Stimulated activated naive CD8-positive, alpha-beta T cell treated with anti-CD3 and anti-CD28 coated beads, Interleukin-15, amount 100 ng/mL, for 72 hours (primary cell): ENCODE measurements at regions not wholly inside any gene's neighbourhood (a gene's known extent, or its start where the extent isn't known, plus 50 kb on each side); places are given as distances from the start of the nearest gene placed in this dataset.

Experiments used
- ATAC-seq: fragments of 150-1000 bp; cut with Tn5 transposase; 2 replicates; pipeline ENCODE4 v1.10.0; 2021; ENCODE audit warnings: mild to moderate bottlenecking, moderate library complexity
- DNase-seq, 2 donors: peaks; one replicate each; pipeline ENCODE4 v3.0.0; 2021 to 2022
- H3K27ac Mint-ChIP-seq, 2 donors: one replicate each; pipeline ENCODE4 v1.8.0; 2022; ENCODE audit warnings: mild to moderate bottlenecking in 2 of 2, mixed read lengths in 2 of 2, moderate library complexity in 2 of 2
- H3K27me3 Mint-ChIP-seq: one replicate; pipeline ENCODE4 v1.8.0; 2022; ENCODE audit warnings: mixed read lengths
- H3K4me1 Mint-ChIP-seq: one replicate; pipeline ENCODE4 v1.8.0; 2022; ENCODE audit warnings: mild to moderate bottlenecking, mixed read lengths
- H3K4me3 Mint-ChIP-seq, 2 donors: one replicate each; pipeline ENCODE4 v1.8.0; 2022; ENCODE audit warnings: mild to moderate bottlenecking in 2 of 2, mixed read lengths in 2 of 2, moderate library complexity in 1 of 2
- H3K9me3 Mint-ChIP-seq, 2 donors: one replicate each; pipeline ENCODE4 v1.8.0; 2022; ENCODE audit warnings: mixed read lengths in 2 of 2

GRCh38 chr4:129394635-129395034 is 298.7 kb downstream of the C4orf33 start:
- DNase-seq: no peak
- H3K4me3 Mint-ChIP-seq: no peak overlapping the region
- no peaks in the 10 kb centered on the region for H3K4me1 Mint-ChIP-seq
- ATAC-seq: no peak
- no peaks in the 10 kb centered on the region for H3K27me3 Mint-ChIP-seq
- peaks cover 5 to 9% of the 10 kb centered on the region in 2 donors for H3K9me3 Mint-ChIP-seq
- no peak overlapping the region for H3K27ac Mint-ChIP-seq

GRCh38 chr4:129403848-129404247 is 307.9 kb downstream of the C4orf33 start:
- ATAC-seq (no peak), DNase-seq (no peak)
- Mint-ChIP-seq H3K9me3 (peaks cover 5 to 20% of the 10 kb centered on the region in 2 donors), H3K27me3 (no peaks in the 10 kb centered on the region), H3K4me1 (no peaks in the 10 kb centered on the region), H3K27ac (no peak overlapping the region), H3K4me3 (no peak overlapping the region)

GRCh38 chr4:129410115-129410514 is 314.2 kb downstream of the C4orf33 start:
- Mint-ChIP-seq H3K4me3 (no peak overlapping the region), H3K27ac (no peak overlapping the region), H3K4me1 (no peaks in the 10 kb centered on the region), H3K9me3 (no peaks in the 10 kb centered on the region), H3K27me3 (no peaks in the 10 kb centered on the region)
- no peak for ATAC-seq
- DNase-seq: no peak

GRCh38 chr4:129415004-129415403 is 319.1 kb downstream of the C4orf33 start:
- Mint-ChIP-seq H3K4me3 (no peak overlapping the region), H3K9me3 (no peaks in the 10 kb centered on the region), H3K27ac (no peak overlapping the region), H3K4me1 (no peaks in the 10 kb centered on the region), H3K27me3 (no peaks in the 10 kb centered on the region)
- ATAC-seq (no peak), DNase-seq (no peak)

GRCh38 chr4:129420637-129421036 is 324.7 kb downstream of the C4orf33 start:
- no peaks in the 10 kb centered on the region for H3K4me1 Mint-ChIP-seq
- no peak for ATAC-seq
- H3K27ac Mint-ChIP-seq: no peak overlapping the region

GRCh38 chr4:129422277-129422676 is 326.3 kb downstream of the C4orf33 start:
- no peak for ATAC-seq
- no peaks in the 10 kb centered on the region for H3K9me3 Mint-ChIP-seq
- H3K4me3 Mint-ChIP-seq: no peak overlapping the region
- DNase-seq: no peak
- H3K4me1 Mint-ChIP-seq: no peaks in the 10 kb centered on the region
- H3K27ac Mint-ChIP-seq: no peak overlapping the region
- H3K27me3 Mint-ChIP-seq: no peaks in the 10 kb centered on the region

More at GRCh38 chr4:129420637-129421036, 324.7 kb downstream of the C4orf33 start:
- DNase-seq: no peak
- H3K27me3 Mint-ChIP-seq: no peaks in the 10 kb centered on the region
- no peak overlapping the region for H3K4me3 Mint-ChIP-seq
- H3K9me3 Mint-ChIP-seq: no peaks in the 10 kb centered on the region

GRCh38 chr4:129428454-129428853 is 332.5 kb downstream of the C4orf33 start:
- Mint-ChIP-seq H3K4me3 (no peak overlapping the region), H3K9me3 (no peaks in the 10 kb centered on the region), H3K4me1 (no peaks in the 10 kb centered on the region), H3K27ac (no peak overlapping the region), H3K27me3 (no peaks in the 10 kb centered on the region)
- DNase-seq (no peak), ATAC-seq (no peak)

- H3K27me3 Mint-ChIP-seq: no peaks in the 10 kb centered on the region
- no peak for DNase-seq
- H3K4me1 Mint-ChIP-seq: no peaks in the 10 kb centered on the region
- no peak overlapping the region for H3K27ac Mint-ChIP-seq
- H3K4me3 Mint-ChIP-seq: no peak overlapping the region
- no peak for ATAC-seq
- no peaks in the 10 kb centered on the region for H3K9me3 Mint-ChIP-seq
Measured at GRCh38 chr4:129429581-129430320, 333.8 kb downstream of the C4orf33 start.

- DNase-seq: no peak
- no peak for ATAC-seq
- no peaks in the 10 kb centered on the region for H3K9me3 Mint-ChIP-seq
- no peaks in the 10 kb centered on the region for H3K4me1 Mint-ChIP-seq
- H3K4me3 Mint-ChIP-seq: no peak overlapping the region
- H3K27ac Mint-ChIP-seq: no peak overlapping the region
- H3K27me3 Mint-ChIP-seq: no peaks in the 10 kb centered on the region
Measured at GRCh38 chr4:129437347-129437746, 341.4 kb downstream of the C4orf33 start.

- Mint-ChIP-seq H3K4me1 (no peaks in the 10 kb centered on the region), H3K9me3 (no peaks in the 10 kb centered on the region), H3K27me3 (no peaks in the 10 kb centered on the region), H3K27ac (no peak overlapping the region), H3K4me3 (no peak overlapping the region)
- no peak for ATAC-seq
- no peak for DNase-seq
Measured at GRCh38 chr4:129438456-129438981, 342.6 kb downstream of the C4orf33 start.

- ATAC-seq: no peak
- H3K4me1 Mint-ChIP-seq: no peaks in the 10 kb centered on the region
- no peak overlapping the region for H3K4me3 Mint-ChIP-seq
- H3K27ac Mint-ChIP-seq: no peak overlapping the region
- peaks cover 19% of the 10 kb centered on the region for H3K27me3 Mint-ChIP-seq
- DNase-seq: no peak
- peaks cover 10 to 22% of the 10 kb centered on the region in 2 donors for H3K9me3 Mint-ChIP-seq
Measured at GRCh38 chr4:129446074-129446473, 350.1 kb downstream of the C4orf33 start.

GRCh38 chr4:129453524-129454200 is 357.7 kb downstream of the C4orf33 start:
- ATAC-seq: no peak
- peaks cover 6% of the 10 kb centered on the region for H3K27me3 Mint-ChIP-seq

GRCh38 chr4:129455482-129455881 is 359.5 kb downstream of the C4orf33 start:
- Mint-ChIP-seq H3K9me3 (peaks cover 4% of the 10 kb centered on the region in 2 donors), H3K27me3 (no peaks in the 10 kb centered on the region)
- ATAC-seq: no peak

More at GRCh38 chr4:129453524-129454200, 357.7 kb downstream of the C4orf33 start:
- DNase-seq: no peak
- H3K27ac Mint-ChIP-seq: no peak overlapping the region
- no peak overlapping the region for H3K4me3 Mint-ChIP-seq
- H3K4me1 Mint-ChIP-seq: no peaks in the 10 kb centered on the region
- H3K9me3 Mint-ChIP-seq: peaks cover 10 to 13% of the 10 kb centered on the region in 2 donors

GRCh38 chr4:129468624-129469023 is 372.7 kb downstream of the C4orf33 start:
- Mint-ChIP-seq H3K27me3 (no peaks in the 10 kb centered on the region), H3K4me3 (no peak overlapping the region), H3K27ac (no peak overlapping the region), H3K9me3 (no peaks in the 10 kb centered on the region), H3K4me1 (no peaks in the 10 kb centered on the region)
- ATAC-seq: no peak
- DNase-seq: no peak

More at GRCh38 chr4:129455482-129455881, 359.5 kb downstream of the C4orf33 start:
- Mint-ChIP-seq H3K4me1 (no peaks in the 10 kb centered on the region), H3K27ac (no peak overlapping the region), H3K4me3 (no peak overlapping the region)
- no peak for DNase-seq

- DNase-seq: no peak
- Mint-ChIP-seq H3K4me1 (no peaks in the 10 kb centered on the region), H3K27me3 (no peaks in the 10 kb centered on the region), H3K9me3 (peaks cover 10 to 18% of the 10 kb centered on the region in 2 donors), H3K27ac (no peak overlapping the region), H3K4me3 (no peak overlapping the region)
- ATAC-seq: no peak
Measured at GRCh38 chr4:129474698-129475097, 378.7 kb downstream of the C4orf33 start.

- no peaks in the 10 kb centered on the region for H3K9me3 Mint-ChIP-seq
Measured at GRCh38 chr4:129481107-129481506, 385.2 kb downstream of the C4orf33 start.

More at GRCh38 chr4:129481107-129481506, 385.2 kb downstream of the C4orf33 start:
- DNase-seq (no peak), ATAC-seq (no peak)
- Mint-ChIP-seq H3K4me3 (no peak overlapping the region), H3K4me1 (no peaks in the 10 kb centered on the region), H3K27me3 (no peaks in the 10 kb centered on the region), H3K27ac (no peak overlapping the region)
